Neutrophil (primary cell): ENCODE measurements at regions not wholly inside any gene's neighbourhood (a gene's known extent, or its start where the extent isn't known, plus 50 kb on each side); places are given as distances from the start of the nearest gene placed in this dataset.
"Not testable (repeated sequence)": the region's sequence is repeated elsewhere in the genome, so short reads cannot be mapped to it uniquely, and the experiment has no call there.

Source experiments
- H3K27ac ChIP-seq: fragments of 200-600 bp; sonication (generic); 2 replicates; pipeline ENCODE4 v1.5.1; 2016; ENCODE audit warnings: mild to moderate bottlenecking, moderate library complexity
- H3K27me3 ChIP-seq: fragments of 200-600 bp; sonication (generic); 2 replicates; pipeline ENCODE4 v1.6.0; 2016; ENCODE audit warnings: mild to moderate bottlenecking
- H3K36me3 ChIP-seq: fragments of 200-600 bp; sonication (generic); 2 replicates; pipeline ENCODE4 v1.5.1; 2017
- H3K4me1 ChIP-seq, 2 experiments: fragments of 200-600 bp in 1 of 2; sonication (generic) in 1 of 2; 1 replicate in 1 of 2; 2 replicates in 1 of 2; pipeline versions ENCODE4 v1.5.1 to v1.6.1; 2013 to 2016; ENCODE audit warnings: low read depth in 1 of 2, low read length in 1 of 2, mild to moderate bottlenecking in 1 of 2, moderate library complexity in 1 of 2; ENCODE audit not compliant: control insufficient read depth in 1 of 2, insufficient read depth in 1 of 2
- H3K4me3 ChIP-seq, 2 experiments: fragments of 200-600 bp in 1 of 2; sonication (generic) in 1 of 2; 1 replicate in 1 of 2; 2 replicates in 1 of 2; pipeline ENCODE4 v1.5.1; 2013 to 2016; ENCODE audit warnings: low read depth in 1 of 2, low read length in 1 of 2, mild to moderate bottlenecking in 1 of 2, moderate library complexity in 1 of 2
- H3K9me3 ChIP-seq: fragments of 200-600 bp; sonication (generic); 2 replicates; pipeline ENCODE4 v1.5.1; 2016

- not testable (repeated sequence) for H3K4me1 ChIP-seq, H3K9me3 ChIP-seq, H3K27me3 ChIP-seq, H3K27ac ChIP-seq, H3K4me3 ChIP-seq
- H3K36me3 ChIP-seq, result peaks cover 33% of the 10 kb centered on the region
Measured at GRCh38 chr5:34192923-34193262, 149.9 kb upstream of the C1QTNF3 start.

- H3K36me3 ChIP-seq, result peaks cover 33% of the 10 kb centered on the region
- not testable (repeated sequence) for H3K27me3 ChIP-seq, H3K9me3 ChIP-seq, H3K4me1 ChIP-seq, H3K27ac ChIP-seq, H3K4me3 ChIP-seq
Measured at GRCh38 chr5:34193297-34193696, 150.3 kb upstream of the C1QTNF3 start.

- not testable (repeated sequence) for H3K4me3 ChIP-seq, H3K27ac ChIP-seq, H3K4me1 ChIP-seq, H3K9me3 ChIP-seq, H3K27me3 ChIP-seq
- H3K36me3 ChIP-seq, result peaks cover 33% of the 10 kb centered on the region
Measured at GRCh38 chr5:34193804-34194203, 150.8 kb upstream of the C1QTNF3 start.

GRCh38 chr5:34196091-34196490 is 153.1 kb upstream of the C1QTNF3 start:
- H3K4me1 ChIP-seq, H3K4me3 ChIP-seq, H3K9me3 ChIP-seq, H3K27ac ChIP-seq, H3K27me3 ChIP-seq: not testable (repeated sequence)
- H3K36me3 ChIP-seq, result peaks cover 19% of the 10 kb centered on the region

- H3K27me3 ChIP-seq, H3K4me1 ChIP-seq, H3K9me3 ChIP-seq, H3K36me3 ChIP-seq, H3K4me3 ChIP-seq: not testable (repeated sequence)
- peak overlapping the region; percentile 35 for H3K27ac ChIP-seq
Measured at GRCh38 chr5:34205347-34205746, 162.3 kb upstream of the C1QTNF3 start.

GRCh38 chr5:34217386-34217785 is 174.4 kb upstream of the C1QTNF3 start:
- H3K27me3 ChIP-seq, H3K27ac ChIP-seq, H3K36me3 ChIP-seq, H3K4me3 ChIP-seq, H3K4me1 ChIP-seq, H3K9me3 ChIP-seq: not testable (repeated sequence)

- H3K27ac ChIP-seq, H3K4me3 ChIP-seq, H3K4me1 ChIP-seq, H3K27me3 ChIP-seq, H3K9me3 ChIP-seq, H3K36me3 ChIP-seq: not testable (repeated sequence)
Measured at GRCh38 chr5:34221329-34222073, 178.5 kb upstream of the C1QTNF3 start.

- H3K36me3 ChIP-seq, H3K4me1 ChIP-seq, H3K4me3 ChIP-seq, H3K27me3 ChIP-seq, H3K27ac ChIP-seq, H3K9me3 ChIP-seq: not testable (repeated sequence)
Measured at GRCh38 chr5:34223158-34223557, 180.1 kb upstream of the C1QTNF3 start.

- H3K27me3 ChIP-seq, H3K9me3 ChIP-seq, H3K36me3 ChIP-seq, H3K4me1 ChIP-seq, H3K27ac ChIP-seq, H3K4me3 ChIP-seq: not testable (repeated sequence)
Measured at GRCh38 chr5:34230402-34230801, 187.4 kb upstream of the C1QTNF3 start.

- Histone ChIP-seq H3K4me3 (peak overlapping the region; percentile 34 to 57), H3K27ac (peak overlapping the region; percentile 83)
Measured at GRCh38 chr5:34243802-34244201, 200.8 kb upstream of the C1QTNF3 start.

GRCh38 chr5:34244281-34245031 is 201.4 kb upstream of the C1QTNF3 start:
- H3K27me3 ChIP-seq, H3K36me3 ChIP-seq, H3K4me1 ChIP-seq, H3K9me3 ChIP-seq: not testable (repeated sequence)
- Histone ChIP-seq H3K27ac (peak overlapping the region; percentile 83), H3K4me3 (peak overlapping the region; percentile 41 to 57)

More at GRCh38 chr5:34243802-34244201, 200.8 kb upstream of the C1QTNF3 start:
- H3K4me1 ChIP-seq, H3K27me3 ChIP-seq, H3K36me3 ChIP-seq, H3K9me3 ChIP-seq: not testable (repeated sequence)

GRCh38 chr5:34245032-34245394 is 202.0 kb upstream of the C1QTNF3 start:
- H3K4me1 ChIP-seq, H3K27me3 ChIP-seq, H3K36me3 ChIP-seq, H3K9me3 ChIP-seq: not testable (repeated sequence)
- Histone ChIP-seq H3K4me3 (peak overlapping the region; percentile 41 to 57), H3K27ac (peak overlapping the region; percentile 83)

- H3K4me1 ChIP-seq, H3K4me3 ChIP-seq, H3K36me3 ChIP-seq, H3K27me3 ChIP-seq, H3K9me3 ChIP-seq: not testable (repeated sequence)
- H3K27ac ChIP-seq, result peak overlapping the region; percentile 38
Measured at GRCh38 chr5:34245813-34246212, 202.8 kb upstream of the C1QTNF3 start.

GRCh38 chr5:34258598-34258997 is 215.6 kb upstream of the C1QTNF3 start:
- H3K27me3 ChIP-seq, H3K9me3 ChIP-seq, H3K36me3 ChIP-seq, H3K4me3 ChIP-seq, H3K27ac ChIP-seq, H3K4me1 ChIP-seq: not testable (repeated sequence)
